NCI-H345 (cell line): ENCODE measurements at regions not wholly inside any gene's neighbourhood (a gene's known extent, or its start where the extent isn't known, plus 50 kb on each side); places are given as distances from the start of the nearest gene placed in this dataset.
"Not testable (repeated sequence)": the region's sequence is repeated elsewhere in the genome, so short reads cannot be mapped to it uniquely, and the experiment has no call there.

Experiments used
- DNase-seq: peaks from one replicate; lab custom pipeline; 2025; lab: John Stamatoyannopoulos, UW

DNA sequence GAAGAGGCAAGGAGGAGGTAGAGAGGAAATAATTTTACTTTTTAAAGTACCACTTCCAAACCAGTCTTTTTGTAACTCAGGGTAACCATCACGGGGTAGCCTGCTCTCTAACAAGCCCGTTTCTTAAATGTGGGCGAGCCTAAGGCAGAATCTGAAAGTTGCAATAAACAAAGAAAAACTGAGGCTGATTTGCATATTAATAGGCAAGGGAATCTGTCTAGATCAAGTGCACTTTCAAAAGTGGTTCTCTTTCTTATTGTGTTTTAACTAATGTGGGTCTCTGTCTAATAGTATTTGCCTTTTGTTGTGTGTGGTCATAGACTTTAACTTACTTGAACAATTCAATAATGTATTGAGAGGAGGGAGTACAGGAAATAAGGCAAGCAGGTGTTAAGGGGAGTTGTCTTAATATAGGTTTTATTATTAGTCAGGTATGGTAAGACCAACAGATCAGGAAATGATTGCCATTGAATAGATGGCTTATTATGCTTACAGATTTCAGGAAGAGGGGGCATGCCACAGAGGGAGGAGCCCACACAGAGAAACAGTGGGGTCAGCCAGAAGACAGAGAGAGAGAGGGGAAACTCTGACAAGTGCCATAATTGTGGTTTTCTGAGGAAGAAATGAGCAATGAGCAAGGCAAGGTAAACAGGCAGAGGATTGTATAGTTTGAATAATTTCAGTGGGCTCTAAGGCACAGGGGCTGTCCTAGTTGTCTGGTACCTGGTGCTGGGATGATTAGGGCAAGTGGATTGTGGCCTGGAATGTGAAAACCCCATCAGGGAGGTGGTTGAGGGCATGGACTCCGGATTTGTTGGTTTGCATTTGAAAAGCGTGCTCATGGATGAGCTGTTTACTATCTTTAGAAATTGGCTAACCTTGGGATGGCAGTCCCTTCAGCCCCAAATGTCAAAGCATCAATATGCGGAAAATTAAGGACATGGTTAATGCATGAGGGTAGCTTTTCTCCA, 237.2 kb downstream of the TOX3 start:
- no peak for DNase-seq

DNA sequence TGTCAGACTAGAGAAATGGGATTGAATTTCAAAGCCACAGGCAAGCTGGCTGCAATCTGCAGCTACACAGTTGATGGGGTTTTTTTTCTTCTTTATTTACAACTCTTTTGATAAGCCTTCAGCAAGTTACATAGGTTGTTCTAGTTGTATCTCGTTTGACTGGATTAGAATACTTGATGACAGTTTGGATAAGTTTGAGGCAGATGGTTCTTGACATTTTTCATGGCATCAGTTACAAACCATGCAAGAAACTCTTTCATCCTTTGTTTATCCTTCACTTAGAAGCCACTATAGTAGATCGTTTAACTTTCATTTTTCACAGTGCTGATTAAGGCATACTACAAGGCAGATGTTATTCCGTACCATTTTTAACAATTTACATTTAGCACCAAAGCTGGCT, 238.9 kb downstream of the TOX3 start:
- peak; percentile 56 for DNase-seq

DNA sequence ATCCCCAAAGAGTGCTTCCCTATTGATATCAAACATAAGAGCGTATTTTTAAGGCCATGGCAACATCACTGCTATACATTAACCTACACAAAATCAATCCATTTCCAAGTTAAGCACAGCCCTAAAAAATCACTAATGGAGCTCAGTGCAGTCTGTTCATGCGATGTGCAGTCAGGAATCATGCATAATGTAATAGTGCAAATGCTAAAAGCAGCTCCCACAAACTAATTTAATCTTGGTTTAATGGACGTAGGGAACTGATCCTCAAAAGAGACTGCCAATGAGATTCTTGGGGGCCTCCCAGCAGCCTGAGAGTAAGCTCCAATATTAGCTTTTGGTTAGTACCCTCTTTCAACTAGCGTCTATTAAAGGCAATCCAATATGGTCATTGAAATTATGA, 245.9 kb downstream of the TOX3 start:
- DNase-seq, result no peak

DNA sequence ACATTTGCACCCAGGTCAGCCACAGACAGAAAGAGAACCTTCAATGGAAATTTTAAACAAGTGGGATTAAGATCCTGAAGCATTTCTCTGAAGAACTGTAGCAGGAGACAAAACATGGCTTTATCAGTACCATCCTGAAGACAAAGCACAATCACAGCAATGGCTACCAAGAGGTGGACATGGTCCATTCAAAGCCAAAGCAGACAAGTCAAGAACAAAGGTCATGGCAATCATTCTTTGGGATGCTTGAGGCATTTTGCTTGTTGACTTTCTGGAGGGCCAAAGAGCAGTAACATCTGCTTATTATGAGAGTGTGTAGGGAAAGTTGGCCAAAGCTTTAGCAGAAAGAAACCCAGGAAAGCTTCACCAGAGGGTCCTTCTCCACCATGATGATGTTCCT, 248.2 kb downstream of the TOX3 start:
- DNase-seq, result no peak

DNA sequence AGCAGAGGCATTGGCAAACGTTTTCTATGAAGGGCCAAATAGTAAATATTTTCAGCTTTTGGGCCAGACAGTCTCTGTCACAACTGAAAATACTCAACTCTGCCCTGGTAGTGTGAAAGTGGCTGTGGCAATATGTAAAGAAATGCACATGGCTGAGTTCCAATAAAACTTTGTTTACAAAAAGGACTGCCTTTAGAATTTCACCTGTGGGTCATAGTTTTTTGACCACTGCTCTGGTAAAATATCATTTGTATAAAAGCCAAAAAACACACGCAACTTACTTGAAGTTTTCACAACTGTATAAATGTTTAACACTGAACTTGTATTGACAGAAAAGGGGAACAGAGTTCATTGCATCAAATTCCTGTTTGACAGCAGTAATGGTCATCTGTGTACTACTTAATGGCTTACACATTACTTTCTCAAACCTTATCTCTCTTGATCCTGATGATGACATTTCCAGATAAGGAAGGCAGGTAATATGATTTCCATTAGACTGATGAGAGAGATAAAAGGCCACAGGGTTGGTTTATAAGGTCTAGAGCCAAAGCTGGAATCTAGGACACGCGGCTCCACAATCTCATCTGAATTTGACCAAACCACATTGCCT, 250.1 kb downstream of the TOX3 start:
- DNase-seq, result not testable (repeated sequence)

DNA sequence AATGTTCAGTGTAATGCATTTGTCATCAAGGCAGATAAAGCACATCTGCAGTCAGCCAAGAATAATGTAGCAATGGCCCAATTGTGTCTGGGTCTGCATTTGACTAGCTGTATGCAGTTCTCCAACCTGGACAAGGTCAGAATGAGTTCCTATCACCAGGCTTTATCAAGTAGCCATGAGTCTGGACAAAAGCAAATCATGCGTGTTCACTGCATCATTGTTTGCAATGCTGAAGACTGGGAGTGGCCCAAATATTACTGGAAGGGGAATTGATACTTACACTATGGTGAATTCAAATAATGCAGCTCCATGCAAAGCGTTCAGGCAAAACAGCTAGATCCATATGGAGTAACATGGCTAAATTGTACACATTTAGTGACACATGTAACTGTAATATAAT, 250.9 kb downstream of the TOX3 start:
- DNase-seq, result no peak

DNA sequence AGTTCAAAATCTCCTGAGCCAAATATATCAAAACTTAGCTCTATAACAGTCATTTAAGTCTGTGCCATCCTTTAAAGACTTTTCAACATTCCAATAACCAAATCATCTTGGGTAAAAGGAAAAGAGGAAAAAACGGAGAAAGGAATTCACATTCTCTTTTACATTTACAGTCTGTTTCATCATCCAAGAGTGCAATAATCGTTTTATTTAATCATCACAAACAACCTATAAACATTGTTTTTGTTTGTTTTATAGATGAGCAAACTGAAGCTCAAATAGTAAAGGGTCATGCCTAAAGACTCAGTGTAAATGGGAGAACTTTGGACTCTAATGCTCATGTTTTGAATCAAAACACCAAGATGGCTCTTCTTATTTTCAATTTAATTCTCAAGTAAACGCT, 252.3 kb downstream of the TOX3 start:
- DNase-seq, result no peak

DNA sequence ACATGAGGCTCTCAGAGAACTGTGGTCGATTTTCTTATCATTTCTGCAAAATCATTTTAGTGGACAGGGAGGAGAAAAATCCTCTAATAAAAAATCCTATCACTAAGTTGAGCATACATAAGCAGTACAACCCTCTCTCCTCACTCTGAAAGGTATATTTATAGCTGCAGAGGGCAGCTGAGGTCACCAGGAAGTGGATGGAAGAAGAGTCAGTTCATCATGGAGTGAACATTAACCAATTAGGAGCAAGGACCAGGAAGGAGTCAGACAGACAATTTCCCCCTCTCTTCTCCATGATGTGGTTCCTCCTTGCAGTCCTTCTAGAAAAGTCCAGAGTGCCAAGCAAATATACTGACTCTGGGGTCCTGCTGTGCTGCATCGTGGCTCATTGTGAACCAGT, 253.7 kb downstream of the TOX3 start:
- DNase-seq, result no peak

DNA sequence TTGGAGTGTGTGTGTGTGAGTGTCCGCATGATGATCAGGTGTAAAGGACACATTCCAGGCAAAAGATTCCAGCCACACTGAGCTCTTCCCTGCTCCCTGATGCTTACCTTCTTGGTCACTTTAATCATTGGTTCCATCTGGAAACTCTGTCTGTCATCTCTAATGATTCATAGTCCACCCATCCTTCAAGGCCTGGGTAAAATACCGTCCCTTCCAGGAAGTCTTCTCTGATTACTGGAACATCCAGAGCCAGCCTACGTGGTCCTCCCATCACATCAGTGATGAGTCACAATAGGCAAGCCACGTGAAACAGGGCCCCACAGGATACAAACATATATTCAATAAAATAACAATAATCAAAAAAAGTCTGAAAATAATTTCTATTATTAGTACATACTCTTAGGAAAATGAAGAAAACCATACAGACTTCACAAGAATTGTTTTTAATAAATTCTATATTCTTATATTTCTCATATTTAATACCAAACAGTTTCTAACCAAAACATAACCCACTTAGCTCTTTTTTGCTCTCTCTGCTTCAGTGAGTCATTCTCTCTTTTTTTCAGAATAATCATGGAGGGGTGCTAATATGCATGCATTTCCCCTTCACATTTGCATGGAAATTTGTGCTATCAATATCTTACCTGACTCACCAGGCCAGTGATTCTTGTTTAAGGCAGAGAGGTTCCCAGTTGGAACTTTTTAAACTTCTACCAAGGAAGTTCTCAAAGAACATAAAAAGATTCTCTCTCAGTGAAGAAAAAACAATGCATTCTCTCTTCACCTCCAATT, 263.2 kb downstream of the TOX3 start:
- no peak for DNase-seq

DNA sequence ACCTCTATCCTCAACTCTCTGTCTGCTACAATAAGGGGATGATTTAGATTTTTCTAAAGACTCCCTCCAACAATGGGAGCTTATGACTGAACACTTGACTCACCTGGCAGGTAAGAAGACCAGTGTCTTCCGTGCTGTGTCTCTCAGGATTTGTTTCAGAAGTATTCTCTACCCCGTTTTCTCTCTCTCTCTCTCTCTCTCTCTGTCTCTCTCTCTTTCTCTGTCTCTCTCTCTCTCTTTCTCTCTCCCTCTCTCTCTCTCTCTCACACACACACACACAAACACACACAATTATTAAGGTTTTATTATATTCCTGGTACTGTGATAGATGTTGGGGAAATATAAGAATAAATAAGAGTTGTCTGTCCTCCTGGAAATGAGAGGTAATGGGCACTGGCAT, 263.9 kb downstream of the TOX3 start:
- DNase-seq, result no peak

DNA sequence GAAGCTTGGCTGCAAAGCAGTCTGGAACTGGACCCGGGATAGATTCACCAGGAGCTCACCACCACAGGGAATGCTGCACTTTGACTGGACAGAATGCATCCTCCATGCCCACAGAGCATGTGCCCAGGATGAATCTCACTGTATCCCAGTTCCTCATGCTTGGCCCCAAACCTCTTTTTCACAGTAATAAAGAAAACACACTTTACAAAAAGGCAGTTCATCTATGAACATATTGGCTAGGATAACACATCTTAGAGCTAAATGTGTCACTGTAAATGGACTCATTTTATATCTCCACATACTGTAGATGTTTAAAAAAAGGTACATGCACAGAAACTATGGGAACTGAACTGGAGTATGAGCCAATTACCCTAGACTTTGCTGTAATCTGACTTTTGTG, 266.9 kb downstream of the TOX3 start:
- no peak for DNase-seq

DNA sequence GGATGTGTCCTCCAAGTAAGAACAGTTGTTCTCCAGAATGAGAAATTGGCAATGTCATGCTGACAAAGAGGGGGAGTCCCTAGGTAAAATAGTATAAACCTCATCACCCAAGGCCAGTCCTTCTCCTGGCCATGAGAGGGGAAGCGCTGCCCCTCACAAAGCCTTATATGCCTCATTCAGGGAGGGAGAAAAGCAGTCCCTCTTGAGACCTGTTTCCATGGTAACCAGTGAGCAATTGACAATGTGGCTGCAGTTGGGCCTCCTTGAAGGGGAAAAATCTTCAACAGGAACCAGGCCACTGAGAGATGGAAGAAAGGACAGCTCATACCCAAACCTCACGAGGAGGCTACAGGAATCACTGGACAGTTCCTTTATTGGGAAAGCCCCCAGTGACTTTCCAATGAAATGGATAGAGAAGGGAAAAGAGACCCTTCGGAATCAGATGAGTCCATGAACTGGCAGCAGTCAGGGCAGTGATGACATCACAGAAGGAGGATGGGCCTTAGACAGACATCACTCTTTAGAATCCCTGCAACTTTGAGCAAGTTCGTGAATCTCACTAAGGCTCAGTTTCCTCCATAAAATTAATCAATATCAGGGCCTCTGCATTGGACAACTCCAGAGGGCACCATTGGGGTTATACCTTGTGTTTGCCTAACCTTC, 275.7 kb downstream of the TOX3 start:
- DNase-seq, result no peak

DNA sequence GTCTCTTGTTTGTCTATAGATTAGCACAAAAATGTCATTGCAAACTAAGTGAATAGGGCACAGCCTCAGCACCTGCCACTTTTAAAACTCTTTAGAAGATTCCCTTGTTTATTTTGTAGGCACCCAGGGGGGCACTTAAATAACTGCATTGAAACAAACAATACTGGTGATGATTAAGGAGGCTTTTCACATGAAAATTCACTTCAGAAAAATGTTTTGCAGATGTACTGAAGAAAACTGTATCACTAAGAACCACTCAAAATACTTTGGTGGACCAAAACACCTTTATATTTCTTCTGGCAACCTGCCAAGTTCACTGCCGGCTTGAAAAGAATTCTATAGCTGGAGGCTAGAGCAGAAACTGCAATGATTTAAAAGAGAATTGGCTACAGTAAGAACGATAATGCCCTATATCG, 281.5 kb downstream of the TOX3 start:
- DNase-seq, result peak; percentile 93

DNA sequence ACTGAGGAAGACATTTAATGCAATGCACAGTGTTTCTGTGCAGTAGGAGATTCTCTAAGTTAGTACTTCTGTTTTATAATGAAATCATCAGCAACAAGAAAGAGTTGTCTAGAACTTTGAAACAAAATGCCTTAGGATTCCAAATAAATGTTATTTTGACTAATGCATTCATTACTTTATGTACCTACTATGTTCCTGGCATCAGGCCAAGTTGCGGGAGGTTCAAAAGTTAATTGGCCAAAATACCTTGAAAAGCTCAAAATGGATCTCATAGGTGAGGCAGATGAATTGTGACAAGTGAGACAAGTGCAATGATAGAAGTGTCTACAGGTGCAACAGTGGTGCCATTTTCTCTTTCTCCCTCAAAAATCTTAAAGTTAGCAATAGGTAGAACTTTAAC, 289.4 kb downstream of the TOX3 start:
- no peak for DNase-seq

DNA sequence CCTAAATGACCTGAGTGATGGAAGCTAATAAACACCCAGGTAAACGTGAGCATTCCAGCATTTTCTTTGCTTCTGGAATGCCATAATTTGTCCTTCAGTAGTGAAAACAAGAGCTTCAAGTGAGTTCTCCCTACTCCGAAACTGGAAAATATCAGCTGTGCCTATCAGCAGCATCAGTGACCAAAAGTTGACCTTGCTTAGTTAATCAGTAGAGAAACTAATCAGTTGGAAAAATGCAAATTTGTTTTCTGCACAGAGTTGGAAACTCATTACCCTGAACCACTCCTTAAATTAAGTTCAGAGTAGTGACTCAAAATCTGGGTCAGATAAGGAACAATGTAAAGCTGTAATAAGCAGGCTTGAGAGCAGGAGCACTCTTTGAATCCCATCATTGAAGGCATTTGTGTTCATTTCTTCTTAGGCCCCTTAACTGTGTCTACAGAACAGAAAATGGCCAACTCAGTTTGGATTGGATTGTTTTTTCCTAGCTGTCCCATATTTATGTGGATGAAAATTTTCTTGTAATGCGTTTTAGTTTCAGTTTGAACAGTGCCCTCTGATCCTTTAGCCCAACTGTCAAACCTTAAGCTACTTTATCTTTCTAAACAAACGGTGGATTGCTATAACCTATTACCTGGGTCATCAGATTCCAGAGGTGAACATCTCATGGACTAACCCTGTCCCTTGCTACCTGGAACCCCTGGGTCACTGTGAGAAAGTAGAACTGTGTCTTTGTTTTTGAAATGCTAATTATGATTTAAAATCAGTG, 290.4 kb downstream of the TOX3 start:
- DNase-seq, result no peak

DNA sequence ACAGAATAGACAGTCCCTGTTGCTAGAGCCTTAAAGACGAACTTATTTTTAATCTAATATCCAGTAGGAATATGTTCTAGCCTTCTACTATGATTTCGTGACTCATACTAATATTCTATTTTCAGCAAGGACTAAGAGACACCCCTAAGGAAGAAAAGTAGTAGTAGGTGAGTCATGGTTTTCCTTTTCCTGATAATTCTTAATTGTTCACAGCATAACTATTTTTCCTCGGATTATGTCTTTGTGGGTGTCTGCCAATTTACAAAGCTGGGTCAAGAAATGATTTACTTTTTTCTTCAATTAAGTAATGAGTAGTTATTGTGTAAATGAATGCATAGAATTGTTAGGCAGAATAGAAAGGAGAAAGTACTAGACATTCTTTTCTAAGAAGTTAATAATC, 292.2 kb downstream of the TOX3 start:
- no peak for DNase-seq

DNA sequence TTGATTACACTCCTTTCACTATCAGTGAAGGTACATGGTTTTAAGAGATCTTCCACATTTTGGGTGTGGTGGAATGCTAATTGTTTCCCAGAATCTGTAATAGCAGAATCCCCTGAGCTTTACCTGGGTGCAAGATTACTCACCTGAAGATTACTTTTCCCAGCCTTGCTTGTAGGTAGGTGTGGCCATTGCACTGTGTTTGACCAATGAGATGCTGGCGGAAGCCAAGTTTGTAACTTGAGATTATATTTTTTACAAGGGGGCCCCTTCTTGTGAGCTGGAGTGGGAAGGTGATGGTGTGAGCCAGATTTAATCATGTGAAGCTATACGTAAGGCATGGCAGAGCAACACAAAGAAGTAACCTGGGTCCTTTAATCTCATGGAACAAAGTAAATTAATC, 294.3 kb downstream of the TOX3 start:
- no peak for DNase-seq

DNA sequence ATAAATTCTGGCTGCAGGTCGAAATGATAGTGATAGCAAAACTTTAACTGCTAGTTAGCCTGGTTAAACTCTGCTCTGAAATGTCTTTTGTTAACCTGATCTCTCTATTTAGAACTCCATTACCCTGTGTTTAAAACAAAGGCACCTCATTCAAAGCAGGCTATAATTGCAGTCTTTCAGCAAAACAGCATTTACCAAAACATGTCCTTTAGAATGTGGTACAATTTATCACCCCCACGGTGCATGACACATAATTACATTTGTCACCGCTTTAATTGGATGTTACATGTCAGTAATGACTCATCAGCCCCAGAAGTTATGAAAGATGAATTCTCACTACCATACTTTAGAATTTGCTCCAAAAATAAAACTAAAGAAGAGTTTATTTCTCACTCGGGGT, 295.4 kb downstream of the TOX3 start:
- DNase-seq, result no peak

DNA sequence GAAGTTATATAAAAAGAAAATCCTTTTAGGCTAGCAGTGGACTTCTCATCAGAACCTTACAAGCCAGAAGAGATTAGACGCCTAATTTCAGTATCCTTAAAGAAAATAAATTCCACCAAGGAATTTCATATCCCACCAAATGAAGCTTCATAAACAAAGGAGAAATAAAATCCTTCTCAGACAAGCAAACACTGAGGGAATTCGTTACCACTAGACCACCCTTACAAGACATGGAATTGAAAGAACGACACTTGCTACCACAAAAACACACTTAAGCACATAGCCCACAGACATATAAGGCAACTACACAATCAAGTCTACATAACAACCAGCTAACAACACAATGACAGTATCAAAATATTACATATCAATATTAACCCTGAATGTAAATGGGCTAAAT, 299.2 kb downstream of the TOX3 start:
- DNase-seq, result no peak

DNA sequence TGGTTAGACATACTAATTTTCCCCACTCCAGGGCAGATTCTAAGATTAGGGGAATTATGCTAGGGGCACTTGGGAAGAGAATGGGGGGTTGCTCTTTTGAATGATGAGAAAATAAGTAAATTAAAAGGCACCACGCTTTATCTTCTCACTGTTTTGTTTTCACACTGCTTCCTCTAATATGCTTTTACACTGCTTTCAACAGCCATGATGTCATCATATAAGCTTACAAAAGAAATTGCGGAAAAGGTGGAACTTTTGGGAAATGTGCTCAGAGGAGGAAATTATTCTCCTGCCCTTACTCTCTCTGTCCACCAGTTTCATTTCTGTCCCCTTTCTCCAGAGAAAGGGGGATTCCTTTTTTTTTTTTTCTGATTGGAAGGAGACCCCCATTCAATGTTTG, 308.2 kb downstream of the TOX3 start:
- DNase-seq, result no peak

DNA sequence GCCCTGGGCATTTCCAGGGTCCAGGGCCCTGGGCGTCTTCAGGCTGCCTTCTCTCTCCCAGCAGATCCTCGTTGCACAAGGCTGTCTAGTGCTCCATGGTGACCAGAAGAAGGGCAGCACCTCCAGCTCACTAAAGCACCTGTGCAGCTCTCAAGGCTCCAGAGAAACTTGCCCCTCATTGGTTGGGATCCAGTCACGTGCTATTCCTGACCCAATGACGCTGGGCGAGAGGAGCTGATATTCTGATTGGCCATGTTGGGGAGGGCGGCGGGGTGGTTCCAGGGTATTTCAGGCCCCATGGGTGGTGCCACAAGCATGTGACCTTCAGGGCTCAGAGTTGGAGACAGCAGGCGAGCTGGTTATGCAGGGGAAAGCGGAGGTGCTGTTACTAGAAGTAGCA, 309.1 kb downstream of the TOX3 start:
- no peak for DNase-seq

DNA sequence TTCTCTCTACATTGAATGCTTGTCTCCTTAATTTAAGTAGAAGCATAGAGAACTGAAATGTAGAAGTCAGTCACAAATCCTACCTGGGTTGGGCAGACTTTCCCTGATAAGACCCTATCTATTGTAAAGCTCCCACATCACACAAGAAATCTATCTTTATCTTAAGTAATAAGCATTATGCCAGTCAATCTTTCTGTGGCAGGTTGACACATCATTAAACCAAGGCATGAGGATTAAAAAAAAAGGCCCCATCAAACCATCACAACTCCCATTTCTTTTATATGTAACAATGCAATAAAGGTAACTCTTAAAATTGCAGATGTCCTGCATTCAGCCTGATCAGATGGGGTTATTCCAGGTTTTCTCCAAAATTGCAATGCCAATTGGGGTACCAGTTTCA, 311.8 kb downstream of the TOX3 start:
- no peak for DNase-seq
